ENCODE measurements at regions not wholly inside any gene's neighbourhood (a gene's known extent, or its start where the extent isn't known, plus 50 kb on each side); places are given as distances from the start of the nearest gene placed in this dataset.
"Not testable (repeated sequence)": the region's sequence is repeated elsewhere in the genome, so short reads cannot be mapped to it uniquely, and the experiment has no call there.

DNA sequence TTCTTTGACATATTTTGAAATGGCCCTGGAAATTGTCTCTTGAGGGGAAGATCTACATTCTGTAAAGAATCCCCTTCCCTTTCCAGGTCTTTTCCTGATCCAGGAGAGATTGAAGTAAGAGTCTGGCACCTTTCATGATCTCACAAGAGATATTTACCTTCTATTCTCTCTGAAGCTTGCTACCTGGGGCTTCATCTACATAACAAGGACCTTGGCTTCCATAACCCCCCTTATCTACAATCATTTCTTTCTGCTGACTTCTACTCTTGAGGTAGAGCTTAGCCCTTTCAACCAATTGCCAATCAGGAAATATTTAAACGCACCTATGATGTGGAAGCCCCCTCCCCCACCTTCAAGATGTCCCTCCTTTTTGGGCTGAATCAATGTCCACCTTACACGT lies 383.7 kb upstream of the MAGEB18 start:
- TF ChIP-seq, protein P1, sequence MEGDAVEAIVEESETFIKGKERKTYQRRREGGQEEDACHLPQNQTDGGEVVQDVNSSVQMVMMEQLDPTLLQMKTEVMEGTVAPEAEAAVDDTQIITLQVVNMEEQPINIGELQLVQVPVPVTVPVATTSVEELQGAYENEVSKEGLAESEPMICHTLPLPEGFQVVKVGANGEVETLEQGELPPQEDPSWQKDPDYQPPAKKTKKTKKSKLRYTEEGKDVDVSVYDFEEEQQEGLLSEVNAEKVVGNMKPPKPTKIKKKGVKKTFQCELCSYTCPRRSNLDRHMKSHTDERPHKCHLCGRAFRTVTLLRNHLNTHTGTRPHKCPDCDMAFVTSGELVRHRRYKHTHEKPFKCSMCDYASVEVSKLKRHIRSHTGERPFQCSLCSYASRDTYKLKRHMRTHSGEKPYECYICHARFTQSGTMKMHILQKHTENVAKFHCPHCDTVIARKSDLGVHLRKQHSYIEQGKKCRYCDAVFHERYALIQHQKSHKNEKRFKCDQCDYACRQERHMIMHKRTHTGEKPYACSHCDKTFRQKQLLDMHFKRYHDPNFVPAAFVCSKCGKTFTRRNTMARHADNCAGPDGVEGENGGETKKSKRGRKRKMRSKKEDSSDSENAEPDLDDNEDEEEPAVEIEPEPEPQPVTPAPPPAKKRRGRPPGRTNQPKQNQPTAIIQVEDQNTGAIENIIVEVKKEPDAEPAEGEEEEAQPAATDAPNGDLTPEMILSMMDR (IDR thresholded peaks at IDR 0.05), result no peak
- TF ChIP-seq EP300 (IDR thresholded peaks at IDR 0.05), result no peak
- TF ChIP-seq POLR2AphosphoS5 (IDR thresholded peaks at IDR 0.05), result no peak
- no peak for TF ChIP-seq POLR2A (IDR thresholded peaks at IDR 0.05; ENCODE audit: low read depth)
- WGBS, result 70% methylated on average over 2 of the region's 2 CpGs
- Histone ChIP-seq H3K27me3 (no peaks in the 10 kb centered on the region), H3K36me3 (no peaks in the 10 kb centered on the region), H3K27ac (replicated peaks in 1 of 4) (no peak overlapping the region), H3K4me1 (no peaks in the 10 kb centered on the region), H3K4me3 (no peak overlapping the region), H3K9me3 (no peaks in the 10 kb centered on the region)
- intact Hi-C loops (cut with DNase I), result no loop called here
- DNase-seq (ENCODE audit: extremely low spot score), result no peak

DNA sequence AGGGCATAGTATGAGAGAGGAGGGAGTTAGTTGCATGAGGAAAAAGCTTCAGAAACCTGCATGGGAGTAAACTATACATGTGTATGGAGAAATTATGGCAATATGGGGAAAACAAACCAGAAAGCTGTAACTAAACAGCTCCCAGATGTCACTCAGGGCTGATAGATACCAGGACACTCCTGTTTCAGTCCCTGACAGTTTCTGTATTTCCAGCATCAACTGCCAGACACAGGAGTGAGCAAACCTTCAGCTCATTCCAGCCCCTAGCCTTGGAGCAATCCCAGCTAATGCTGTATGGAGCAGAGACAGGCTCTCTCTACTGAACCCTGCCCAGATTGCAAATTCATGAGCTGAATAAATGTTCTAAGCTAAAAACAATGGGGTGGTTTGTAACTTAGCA lies 382.9 kb upstream of the MAGEB18 start:
- Histone ChIP-seq H3K27me3 (no peaks in the 10 kb centered on the region), H3K4me1 (no peaks in the 10 kb centered on the region)
- intact Hi-C loops (cut with DNase I), result no loop called here

DNA sequence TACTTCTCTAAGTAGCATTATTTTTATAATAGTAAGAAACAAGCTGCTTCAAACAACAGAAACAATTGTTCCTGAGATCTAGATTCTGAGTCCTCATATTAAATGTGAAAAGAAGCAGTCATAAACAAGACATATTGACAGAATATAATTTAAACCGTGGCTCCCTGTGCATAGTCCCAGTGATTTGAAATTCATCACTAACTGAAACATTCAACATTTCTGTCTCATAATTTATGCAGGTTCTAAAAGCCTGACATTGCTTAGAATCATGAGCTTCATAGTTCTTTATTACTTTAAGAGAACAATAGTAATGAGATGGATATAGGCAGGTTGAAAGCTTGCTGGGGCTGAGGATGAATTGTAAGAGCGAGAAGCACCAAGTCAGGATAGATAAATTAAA lies 375.5 kb upstream of the MAGEB18 start:
- no peak for DNase-seq (ENCODE audit: extremely low spot score)
- intact Hi-C loops (cut with DNase I), result no loop called here
- H3K27ac ChIP-seq (replicated peaks in 1 of 4), result no peak overlapping the region
- H3K9me3 ChIP-seq, result no peaks in the 10 kb centered on the region
- no peaks in the 10 kb centered on the region for H3K36me3 ChIP-seq
- WGBS, result 70% methylated on average over 2 of the region's 2 CpGs
- H3K4me3 ChIP-seq, result no peak overlapping the region
- H3K4me1 ChIP-seq, result no peaks in the 10 kb centered on the region
- TF ChIP-seq, protein P1 (IDR thresholded peaks at IDR 0.05), result no peak
- TF ChIP-seq EP300 (IDR thresholded peaks at IDR 0.05) (no peak), POLR2AphosphoS5 (IDR thresholded peaks at IDR 0.05) (no peak), POLR2A (IDR thresholded peaks at IDR 0.05; ENCODE audit: low read depth) (no peak)
- no peaks in the 10 kb centered on the region for H3K27me3 ChIP-seq

More for the DNA sequence above, 382.9 kb upstream of the MAGEB18 start:
- H3K36me3 ChIP-seq, result no peaks in the 10 kb centered on the region
- no peaks in the 10 kb centered on the region for H3K9me3 ChIP-seq
- H3K4me3 ChIP-seq, result no peak overlapping the region
- no peak for DNase-seq (ENCODE audit: extremely low spot score)
- TF ChIP-seq POLR2A (IDR thresholded peaks at IDR 0.05; ENCODE audit: low read depth), result no peak
- TF ChIP-seq, protein P1 (IDR thresholded peaks at IDR 0.05), result no peak
- TF ChIP-seq EP300 (IDR thresholded peaks at IDR 0.05), result no peak
- no peak for TF ChIP-seq POLR2AphosphoS5 (IDR thresholded peaks at IDR 0.05)
- H3K27ac ChIP-seq (replicated peaks in 1 of 4), result no peak overlapping the region

DNA sequence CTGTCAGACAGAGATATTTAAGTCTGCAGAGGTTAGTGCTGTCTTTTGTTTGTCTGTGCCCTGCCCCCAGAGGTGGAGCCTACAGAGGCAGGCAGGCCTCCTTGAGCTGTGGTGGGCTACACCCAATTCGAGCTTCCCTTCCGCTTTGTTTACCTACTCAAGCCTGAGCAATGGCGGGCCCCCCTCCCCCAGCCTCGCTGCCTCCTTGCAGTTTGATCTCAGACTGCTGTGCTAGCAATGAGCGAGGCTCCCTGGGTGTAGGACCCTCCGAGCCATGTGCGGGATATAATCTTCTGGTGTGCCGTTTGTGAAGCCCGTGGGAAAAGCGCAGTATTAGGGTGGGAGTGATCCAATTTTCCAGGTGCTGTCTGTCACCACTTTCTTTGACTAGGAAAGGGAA lies 366.3 kb upstream of the MAGEB18 start:
- intact Hi-C loops (cut with DNase I), result not testable (repeated sequence)
- WGBS, result 82% methylated on average over 5 of the region's 10 CpGs

DNA sequence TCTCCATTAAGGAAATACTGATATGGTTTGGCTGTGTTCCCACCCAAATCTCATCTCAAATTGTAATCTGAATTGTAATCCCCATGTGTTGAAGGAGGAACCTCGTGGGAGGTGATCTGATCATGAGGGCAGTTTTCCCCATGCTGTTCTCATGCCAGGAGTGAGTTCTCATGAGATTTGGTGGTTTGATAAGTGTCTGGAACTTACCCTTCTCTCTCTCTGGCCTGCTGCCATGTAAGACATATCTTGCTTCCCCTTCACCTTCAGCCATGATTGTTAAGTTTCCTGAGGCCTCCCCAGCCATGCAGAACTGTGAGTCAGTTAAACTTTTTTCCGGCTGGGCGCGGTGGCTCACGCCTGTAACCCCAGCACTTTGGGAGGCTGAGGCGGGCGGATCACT lies 340.3 kb upstream of the MAGEB18 start:
- H3K27ac ChIP-seq (replicated peaks in 1 of 4); intact Hi-C loops (cut with DNase I); DNase-seq (ENCODE audit: extremely low spot score); H3K9me3 ChIP-seq; H3K36me3 ChIP-seq; H3K4me1 ChIP-seq; H3K27me3 ChIP-seq; H3K4me3 ChIP-seq: not testable (repeated sequence)
- WGBS, result 78% methylated on average over 7 of the region's 7 CpGs

More for the DNA sequence above, 366.3 kb upstream of the MAGEB18 start:
- not testable (repeated sequence) for H3K27ac ChIP-seq (replicated peaks in 1 of 4); DNase-seq (ENCODE audit: extremely low spot score); H3K27me3 ChIP-seq; H3K4me1 ChIP-seq; H3K4me3 ChIP-seq; H3K9me3 ChIP-seq; H3K36me3 ChIP-seq

DNA sequence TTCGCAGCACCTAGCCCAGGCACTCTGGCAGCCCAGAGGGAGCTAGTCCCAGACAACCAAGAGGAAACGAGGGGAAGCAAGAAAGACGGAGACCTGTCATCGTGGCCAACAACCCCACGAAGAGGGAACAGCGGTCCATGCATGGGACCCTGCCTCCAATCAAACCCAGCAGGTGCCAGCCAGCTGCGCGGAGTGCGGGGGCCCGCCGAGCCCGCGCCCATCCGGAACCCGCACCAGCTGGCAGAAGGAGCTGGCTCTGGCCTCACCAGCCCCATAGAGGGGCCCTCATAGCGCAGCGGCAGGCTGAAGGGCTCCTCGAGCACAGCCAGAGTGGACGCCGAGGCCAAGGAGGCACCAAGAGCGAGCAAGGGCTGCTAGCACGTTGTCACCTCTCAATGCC lies 332.4 kb upstream of the MAGEB18 start:
- no peaks in the 10 kb centered on the region for H3K4me1 ChIP-seq
- intact Hi-C loops (cut with DNase I), result no loop called here
- H3K27me3 ChIP-seq, result no peaks in the 10 kb centered on the region
- DNase-seq (ENCODE audit: extremely low spot score), result no peak
- no peak overlapping the region for H3K4me3 ChIP-seq
- TF ChIP-seq EP300 (IDR thresholded peaks at IDR 0.05), result no peak
- no peak for TF ChIP-seq POLR2A (IDR thresholded peaks at IDR 0.05; ENCODE audit: low read depth)
- TF ChIP-seq POLR2AphosphoS5 (IDR thresholded peaks at IDR 0.05), result no peak
- TF ChIP-seq, protein P1 (IDR thresholded peaks at IDR 0.05), result no peak
- H3K9me3 ChIP-seq, result no peaks in the 10 kb centered on the region
- H3K36me3 ChIP-seq, result no peaks in the 10 kb centered on the region
- whole genome bisulfite sequencing, result 86% methylated on average over 22 of the region's 22 CpGs
- H3K27ac ChIP-seq (replicated peaks in 1 of 4), result no peak overlapping the region

Measured in esophagus muscularis mucosa (tissue), 4 donors.